Stimulated activated CD8-positive, alpha-beta memory T cell treated with anti-CD3 and anti-CD28 coated beads, Interleukin-12 subunit alpha, Interleukin-12 subunit beta, amount 100 ng/mL, for 1 hour (primary cell): ENCODE measurements at regions not wholly inside any gene's neighbourhood (a gene's known extent, or its start where the extent isn't known, plus 50 kb on each side); places are given as distances from the start of the nearest gene placed in this dataset.

Experiments
- DNase-seq: peaks from one replicate; pipeline ENCODE4 v3.0.0-alpha.2; 2020; ENCODE audit warnings: low read depth

DNA sequence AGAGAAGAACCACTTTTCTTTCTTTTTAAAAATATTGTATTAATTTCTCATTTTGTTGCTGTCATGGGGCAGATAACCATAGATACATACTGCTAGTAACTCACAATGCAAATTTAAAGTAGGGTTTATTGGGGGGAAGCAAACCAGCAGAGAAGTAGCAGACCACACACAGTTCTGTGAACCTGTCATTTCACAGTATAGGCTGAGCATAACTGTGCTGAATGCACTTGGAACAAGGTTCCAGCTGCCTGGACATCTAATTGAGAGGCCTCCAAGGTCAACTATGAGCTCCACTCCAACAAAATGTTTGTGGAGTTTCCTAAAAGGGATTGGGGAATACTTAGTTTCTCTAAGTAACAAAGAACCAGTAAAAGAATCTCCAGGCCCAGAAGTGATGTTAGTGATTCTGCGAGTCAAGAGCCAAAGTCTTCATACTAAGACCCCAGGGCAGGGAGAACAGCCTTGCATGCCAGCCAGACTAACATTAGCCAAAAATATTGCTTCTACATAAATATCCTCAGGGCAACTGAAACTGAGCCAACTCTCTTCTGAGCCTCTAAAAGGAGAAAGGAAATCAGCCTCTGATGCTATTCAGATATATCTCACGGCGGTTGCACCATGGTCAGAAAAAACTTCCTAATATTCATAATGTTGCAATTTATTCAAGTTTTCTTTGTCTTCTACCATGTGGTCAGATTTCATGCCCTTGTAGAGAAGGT lies 856.4 kb upstream of the ALCAM start:
- no peak for DNase-seq

DNA sequence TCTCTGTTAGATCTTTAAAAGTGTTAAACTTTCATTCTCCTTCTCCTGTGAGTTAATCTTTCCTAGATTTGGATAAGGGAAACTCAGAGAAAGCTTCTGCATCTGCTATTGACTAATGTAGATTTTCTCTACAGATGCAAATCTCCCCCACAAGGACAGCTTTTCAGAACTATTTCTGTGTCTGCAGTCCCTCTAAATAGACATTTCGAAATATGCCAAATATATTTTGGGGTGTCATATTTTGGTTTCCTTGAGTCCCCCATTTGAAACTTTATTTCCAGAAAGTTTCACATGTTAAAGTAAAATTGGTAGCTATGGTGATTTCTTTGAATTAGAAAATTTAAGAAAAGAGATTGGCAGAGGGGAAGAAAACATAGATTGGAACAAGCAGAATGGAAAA lies 852.3 kb upstream of the ALCAM start:
- no peak for DNase-seq

DNA sequence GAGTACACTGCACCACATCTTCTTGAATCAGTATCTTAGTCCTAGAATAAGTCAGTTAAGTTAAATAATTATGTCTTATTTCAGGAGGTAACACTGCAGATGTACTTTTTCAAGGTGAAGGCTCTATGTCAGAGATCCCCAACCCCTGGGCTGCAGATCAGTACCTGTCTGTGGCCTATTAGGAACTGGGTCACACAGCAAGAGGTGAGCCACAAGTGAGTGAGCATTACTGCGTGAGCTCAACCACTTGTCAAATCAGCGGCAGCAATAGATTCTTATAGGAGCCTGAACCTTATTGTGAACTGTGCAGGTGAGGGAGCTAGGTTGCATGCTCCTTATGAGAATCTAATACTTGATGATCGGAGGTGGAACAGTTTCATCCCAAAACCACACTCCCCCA lies 851.9 kb upstream of the ALCAM start:
- no peak for DNase-seq

DNA sequence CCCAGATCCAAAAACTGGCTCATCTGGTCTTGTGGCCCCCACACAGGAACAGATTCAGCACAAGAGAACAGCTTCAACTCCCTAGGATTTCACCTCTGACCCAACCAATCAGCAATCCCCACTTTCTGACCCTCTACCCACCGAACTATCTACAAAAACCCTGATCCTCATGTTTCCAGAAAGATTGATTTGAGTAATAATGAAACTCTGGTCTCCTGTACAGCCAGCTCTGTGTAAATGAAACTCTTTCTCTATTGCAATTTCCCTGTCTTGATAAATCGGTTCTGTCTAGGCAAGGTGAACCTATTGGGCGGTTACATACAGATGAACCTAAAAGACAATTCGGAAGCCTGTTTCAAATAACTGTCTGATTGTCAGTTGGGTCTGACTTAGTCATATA lies 847.6 kb upstream of the ALCAM start:
- no peak for DNase-seq

DNA sequence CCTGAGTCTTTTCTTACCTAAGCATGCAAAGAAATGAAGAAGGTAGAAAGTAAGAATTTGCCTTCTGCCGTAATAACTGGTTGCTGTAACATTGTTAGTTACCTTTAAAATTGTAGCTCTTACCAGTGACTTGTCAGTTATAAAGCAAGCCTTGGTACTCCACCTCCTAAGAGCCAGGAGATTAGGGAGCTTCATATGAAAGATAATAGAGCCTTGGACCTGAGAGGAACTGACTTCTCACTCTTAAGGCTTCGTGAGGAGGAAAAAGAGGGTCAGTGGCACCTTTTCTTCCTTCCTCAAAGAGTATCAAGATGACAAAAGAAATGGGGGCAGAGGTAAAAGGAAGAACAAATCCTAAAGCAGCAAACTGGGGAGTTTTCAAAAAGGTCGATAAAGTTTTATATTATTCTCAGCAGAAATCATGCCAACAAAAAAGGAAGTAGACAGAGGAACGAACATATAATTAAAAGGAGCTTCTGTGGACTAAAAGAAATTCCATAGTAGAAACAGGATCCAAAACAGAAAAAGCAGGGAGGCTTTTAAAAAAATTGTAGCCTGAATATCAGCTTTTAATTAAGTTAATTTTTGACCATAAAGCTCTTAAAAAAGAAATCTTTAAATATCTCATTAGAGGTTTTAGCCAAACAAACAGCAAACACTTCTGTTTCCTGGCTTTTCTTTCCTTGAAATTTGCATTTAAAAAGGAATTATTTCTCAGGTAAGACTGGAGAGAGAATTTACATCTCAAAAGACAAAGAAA lies 847.1 kb upstream of the ALCAM start:
- no peak for DNase-seq

DNA sequence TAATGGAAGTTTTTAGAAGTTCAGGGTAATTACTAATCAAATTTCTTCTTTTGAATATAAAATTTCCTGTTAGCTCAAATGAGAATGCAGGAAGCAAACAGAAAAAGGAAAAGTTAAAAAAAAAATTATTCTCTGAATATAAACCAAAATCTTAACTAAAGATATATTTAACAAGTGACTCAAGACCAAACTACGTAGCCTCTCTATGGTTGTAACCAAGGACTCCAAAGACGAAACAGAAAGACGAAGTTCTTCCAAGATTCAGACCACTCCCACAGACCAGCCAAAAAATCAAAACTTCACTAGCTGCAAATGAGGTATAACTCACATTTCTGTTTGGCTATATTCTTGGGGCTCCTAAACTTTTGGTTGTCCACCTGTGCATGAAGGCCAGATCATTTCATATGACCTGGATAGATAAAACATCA lies 846.5 kb upstream of the ALCAM start:
- no peak for DNase-seq

DNA sequence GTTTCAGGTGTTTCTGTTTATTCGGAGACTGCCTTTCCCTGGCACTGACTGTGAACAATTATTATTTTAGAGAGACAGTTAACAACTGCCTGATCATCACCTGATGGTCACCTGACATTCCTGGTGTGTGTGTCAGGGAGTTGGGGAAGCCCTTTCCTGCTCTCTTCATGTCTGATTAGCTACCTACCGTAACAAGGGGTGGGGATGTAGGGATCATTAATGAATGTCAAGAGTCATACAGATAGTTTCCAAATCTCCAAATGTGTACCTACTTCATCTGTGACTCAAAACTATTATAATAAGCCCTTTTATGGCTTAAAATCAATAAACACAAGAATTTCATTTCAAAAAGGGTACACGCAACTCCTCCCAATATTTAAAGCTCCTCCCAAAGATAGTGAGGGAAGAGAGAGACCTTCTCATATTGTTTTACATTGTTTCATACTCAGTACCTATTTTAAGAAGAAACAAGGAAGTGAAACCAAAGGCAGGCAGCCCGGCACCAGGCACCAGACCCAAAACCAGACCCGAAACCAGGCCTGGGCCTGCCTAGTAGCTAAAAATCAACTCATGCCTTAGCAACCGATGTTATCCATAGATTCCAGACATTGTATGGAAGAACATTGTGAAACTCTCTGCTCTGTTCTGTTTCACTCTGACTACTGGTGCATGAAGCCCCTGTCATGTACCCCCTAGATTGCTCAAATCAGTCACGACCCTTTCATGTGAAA lies 844.9 kb upstream of the ALCAM start:
- DNase-seq = no peak

DNA sequence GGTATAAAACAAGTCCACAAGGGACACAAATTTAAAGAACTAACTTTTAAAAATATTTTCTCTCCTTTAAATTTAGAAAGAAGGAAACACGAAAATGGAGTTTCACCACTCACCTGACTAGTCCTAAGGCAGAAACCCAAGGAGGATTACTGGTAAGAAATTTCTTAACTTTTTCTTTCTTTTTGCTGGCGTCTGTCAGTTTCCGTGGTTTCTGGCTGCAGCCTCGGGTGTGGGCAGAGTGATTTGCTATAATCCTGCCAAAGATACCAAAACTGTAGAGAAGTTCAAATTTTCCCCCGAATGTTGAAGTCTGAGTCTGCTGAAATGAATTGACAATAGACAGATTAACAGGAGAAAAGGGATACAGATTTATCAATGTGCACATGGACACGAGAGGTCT lies 843.6 kb upstream of the ALCAM start:
- DNase-seq = no peak

DNA sequence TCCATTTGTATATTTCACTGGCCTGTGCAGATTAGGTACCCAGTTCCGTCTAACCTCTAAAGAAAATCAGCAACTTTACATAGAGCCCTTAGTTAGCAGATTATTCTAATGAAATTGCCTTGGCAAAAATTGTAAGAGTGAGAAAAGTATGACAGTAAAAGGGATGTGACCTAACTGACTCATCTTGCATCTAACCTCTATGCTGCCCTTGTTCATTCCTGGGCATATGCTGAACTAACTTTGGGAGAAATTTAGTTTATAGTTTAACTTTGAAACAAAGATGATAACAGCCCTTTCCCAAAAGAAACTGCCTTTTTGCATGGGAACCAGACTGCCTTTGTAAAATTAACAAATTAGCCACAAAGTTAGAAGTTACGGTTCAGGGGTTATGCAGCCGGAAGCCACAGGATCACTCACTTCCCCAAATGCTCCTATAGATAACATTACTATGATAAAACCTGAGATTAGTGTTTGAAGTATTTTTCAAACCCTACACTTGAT lies 839.8 kb upstream of the ALCAM start:
- no peak for DNase-seq

DNA sequence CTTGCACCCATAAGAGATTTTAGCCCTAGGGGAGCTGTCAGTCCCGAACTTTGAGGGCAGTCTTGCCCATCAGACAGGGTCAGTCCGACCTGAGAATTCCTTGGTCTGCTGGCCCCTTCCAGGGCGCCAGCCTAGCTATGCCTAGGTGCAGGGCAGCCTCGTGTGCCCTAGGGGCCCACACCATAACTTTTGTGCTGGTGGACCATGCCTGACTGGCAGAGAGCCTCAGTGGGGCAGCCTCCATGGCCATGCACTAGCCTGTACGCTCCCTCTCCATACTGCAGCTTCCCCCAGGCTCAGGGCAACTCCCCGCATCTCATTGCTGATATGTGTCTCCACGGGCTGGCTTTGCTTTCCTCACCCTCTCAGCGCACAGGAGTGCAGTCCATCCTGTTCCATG lies 835.8 kb upstream of the ALCAM start:
- DNase-seq = no peak

DNA sequence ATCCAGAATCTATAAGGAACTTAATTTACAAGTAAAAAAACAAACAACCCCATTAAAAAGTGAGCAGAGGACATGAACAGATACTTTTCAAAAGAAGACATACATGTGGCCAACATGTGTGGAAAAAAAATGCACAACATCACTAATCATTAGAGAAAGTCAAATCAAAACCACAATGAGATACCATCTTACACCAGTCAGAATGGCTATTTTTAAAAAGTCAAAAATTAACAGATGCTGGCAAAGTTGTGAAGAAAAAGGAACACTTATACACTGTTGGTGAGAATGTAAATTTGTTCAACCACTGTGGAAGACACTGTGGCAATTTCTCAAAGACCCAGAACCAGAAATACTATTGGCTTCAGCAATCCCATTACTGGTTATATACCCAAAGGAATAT lies 830.0 kb upstream of the ALCAM start:
- no peak for DNase-seq

DNA sequence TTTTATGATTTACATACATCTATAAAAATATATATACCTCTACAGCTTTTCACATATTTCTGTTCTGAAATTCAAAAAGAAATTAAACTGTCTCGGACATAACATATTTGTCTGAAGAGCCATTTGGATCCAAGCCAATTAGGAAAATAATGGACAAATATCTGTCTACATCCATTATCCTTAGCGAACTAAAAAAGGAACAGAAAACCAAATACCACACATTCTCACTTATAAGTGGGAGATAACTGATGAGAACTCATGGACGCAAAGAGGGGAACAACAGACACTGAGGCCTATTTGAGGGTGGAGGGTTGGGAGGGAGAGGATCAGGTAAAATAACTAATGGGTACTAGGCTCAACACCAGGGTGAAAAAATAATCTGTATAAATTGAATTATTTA lies 829.4 kb upstream of the ALCAM start:
- no peak for DNase-seq

DNA sequence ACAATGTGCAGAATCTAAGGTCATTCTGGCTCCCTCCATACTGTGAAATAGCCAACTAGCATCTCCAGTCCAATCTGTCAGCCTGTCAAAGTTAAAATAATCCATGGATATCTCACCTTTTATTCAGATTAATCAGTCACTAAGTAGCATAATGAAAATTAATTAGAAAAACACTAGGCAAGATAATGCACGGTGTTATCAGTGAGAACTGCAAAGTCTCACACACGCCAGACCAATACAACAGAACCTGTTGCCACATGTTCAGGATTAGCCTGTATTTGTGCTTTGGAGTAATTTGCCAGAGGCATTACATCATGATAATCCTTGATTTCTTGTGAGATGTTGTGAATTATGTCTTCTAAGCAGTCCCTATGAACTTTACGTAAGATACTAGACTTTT lies 820.4 kb upstream of the ALCAM start:
- no peak for DNase-seq

DNA sequence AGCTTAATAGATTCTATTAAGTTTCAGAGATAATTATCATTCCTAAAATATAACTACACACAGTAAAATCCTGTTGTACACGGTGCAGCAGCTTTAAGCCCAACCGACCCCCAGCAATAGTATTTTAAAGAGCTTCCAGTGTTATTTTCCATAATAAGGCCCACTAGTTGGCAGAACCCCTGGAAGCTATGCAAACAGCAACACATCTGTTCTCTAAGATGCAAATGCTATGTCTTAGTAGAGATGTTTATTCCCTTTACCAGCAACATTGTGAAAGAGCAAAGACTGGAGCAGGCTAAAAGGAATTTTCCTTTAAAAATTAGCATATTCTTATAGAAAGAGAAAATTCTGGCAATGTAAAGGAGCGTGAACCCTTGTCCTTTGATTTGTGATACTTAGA lies 819.7 kb upstream of the ALCAM start:
- DNase-seq = no peak

DNA sequence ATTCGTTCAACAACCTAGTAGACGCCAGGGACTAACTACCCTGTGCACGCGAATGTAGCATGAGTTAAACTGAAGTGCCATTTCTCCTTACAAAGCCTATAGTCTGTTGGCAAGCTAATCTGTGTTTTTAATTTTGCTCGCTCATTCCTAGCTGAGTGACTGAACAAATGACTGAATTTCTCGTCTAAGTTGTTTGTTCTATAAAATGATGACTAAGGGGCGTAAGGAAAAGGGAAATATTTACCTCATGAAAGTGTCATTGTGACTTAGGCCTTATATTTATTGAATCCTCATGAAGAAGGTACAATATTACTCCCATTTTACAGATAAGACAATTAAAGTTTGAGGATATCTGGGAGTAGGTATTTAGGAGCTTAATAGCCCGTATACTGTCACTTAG lies 818.3 kb upstream of the ALCAM start:
- no peak for DNase-seq

DNA sequence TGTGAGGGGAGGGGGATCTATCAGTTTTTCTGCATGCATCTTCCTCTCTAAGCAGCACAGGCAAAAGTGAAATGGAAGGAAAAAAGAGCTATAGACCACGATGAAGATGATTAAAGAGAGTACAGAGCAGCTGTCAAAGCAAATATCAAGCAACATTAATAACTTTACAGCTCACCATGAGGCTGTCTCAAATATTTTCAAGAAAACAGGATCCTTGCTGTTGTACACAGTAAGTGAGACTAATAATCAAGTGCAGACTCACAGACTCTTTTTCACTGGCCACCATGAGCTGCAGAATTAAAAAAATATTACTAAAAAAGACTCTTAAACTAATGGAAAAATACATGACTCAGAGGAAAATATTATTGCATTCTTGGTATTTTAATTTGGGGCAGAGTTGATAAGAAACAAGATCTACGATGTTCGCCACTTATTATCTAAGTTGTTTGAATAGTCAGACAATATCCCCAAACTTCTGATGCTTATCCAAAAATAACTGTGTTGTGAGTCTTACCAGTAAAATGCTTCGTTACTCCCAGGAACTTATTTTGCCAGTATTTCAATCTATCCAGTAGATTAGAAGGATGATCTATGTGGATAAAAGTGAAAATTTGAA lies 817.5 kb upstream of the ALCAM start:
- DNase-seq = no peak

DNA sequence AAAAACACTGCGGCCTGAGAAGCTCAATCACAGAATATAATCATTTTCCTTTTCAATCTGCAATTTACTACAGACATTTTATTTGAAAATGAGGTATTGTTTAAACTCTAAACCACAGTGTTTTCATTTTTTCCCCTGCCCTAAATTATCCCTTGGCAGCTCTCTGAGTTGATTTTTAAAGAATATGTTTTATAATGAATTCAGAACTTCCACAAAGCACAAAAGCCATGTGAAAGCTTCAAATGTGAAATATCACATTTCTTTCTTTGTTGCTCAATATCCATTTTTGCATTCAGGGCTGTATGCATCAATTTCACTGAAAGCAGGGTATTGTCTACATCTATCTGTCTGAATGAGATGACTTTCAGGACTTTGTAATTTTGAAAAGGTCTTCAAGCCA lies 813.6 kb upstream of the ALCAM start:
- no peak for DNase-seq

DNA sequence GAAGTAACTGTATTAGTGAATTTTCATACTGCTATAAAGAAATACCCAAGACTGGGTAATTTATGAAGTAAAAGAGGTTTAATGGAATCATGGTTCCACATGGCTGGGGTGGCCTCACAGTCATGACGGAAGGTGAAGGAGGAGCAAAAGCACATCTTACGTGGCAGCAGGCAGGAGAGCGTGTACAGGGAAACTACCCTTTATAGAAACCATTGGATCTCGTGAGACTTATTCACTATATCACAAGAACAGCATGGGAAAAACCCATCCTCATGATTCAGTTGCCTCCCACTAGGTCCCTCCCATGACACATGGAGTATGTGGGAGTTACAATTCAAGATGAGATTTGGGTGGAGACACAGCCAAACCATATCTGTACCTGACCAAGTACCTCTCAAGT lies 812.3 kb upstream of the ALCAM start:
- no peak for DNase-seq

DNA sequence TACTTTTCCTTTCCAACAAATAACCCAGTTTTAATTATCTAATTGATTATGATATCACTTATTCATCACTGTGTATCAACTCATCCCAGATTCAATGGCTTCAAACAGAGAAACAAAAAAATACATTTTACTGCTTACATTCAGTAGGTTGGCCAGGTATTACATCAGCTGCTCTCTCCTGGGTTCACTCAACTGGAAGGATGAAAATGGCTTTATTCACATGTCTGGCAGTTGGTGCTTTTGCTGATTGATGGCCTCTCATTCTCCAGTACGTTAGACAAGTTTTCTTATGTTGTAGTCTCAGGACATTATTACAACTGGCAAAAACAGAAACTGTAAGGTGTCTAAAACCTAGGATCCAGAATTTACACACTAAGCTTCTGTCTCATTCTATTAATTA lies 811.0 kb upstream of the ALCAM start:
- DNase-seq = no peak

DNA sequence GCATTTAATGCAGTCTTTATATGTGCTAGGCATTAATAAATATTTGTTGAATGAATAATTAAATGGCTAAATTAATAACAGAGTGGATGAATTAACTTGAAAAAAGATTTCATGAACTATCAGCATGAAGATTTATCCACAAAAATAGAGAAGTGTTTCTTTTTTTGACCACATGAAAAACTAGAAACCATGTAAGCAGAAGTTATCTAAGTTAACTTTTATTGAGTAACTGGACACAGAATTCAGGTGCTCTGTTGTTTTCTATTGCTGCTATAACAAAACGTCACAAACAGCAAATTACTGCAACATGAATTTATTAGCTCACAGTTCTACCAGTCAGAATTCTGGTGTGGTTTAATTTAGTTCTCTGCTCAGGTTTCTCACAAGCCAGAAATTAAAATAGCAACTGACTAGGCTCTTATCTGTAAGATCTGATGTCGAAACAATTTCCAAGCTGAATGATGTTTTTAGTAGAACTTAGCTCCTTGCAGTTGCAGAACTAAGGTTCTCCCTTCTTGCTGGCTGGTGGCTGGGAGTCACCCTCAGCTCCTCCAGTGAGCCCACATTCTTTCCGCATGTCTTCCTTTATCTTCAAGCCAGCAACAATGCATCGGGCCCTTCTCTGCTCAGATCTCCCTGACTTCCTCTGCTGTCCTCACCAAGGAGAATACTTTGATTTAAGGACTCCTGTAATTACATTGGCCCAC lies 810.2 kb upstream of the ALCAM start:
- DNase-seq = no peak

DNA sequence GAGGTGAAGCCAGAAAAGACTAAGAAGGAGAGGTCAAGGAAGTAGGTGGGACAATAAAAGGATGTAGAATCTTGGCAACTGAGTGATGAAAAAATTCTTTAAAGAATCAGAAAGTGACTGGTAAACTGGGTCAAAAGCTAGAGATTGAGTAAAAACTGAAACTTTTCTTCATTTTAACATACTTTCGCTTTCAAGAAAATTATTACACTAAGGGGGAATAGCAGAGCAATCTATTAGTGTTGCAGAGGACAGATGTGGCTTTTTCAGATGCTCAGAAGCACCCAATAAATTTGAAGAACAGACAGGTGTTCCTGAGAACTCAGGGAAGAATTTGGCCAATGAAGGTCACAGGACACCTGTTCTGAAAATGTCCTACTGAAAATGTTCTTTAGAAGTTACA lies 805.4 kb upstream of the ALCAM start:
- DNase-seq = no peak

DNA sequence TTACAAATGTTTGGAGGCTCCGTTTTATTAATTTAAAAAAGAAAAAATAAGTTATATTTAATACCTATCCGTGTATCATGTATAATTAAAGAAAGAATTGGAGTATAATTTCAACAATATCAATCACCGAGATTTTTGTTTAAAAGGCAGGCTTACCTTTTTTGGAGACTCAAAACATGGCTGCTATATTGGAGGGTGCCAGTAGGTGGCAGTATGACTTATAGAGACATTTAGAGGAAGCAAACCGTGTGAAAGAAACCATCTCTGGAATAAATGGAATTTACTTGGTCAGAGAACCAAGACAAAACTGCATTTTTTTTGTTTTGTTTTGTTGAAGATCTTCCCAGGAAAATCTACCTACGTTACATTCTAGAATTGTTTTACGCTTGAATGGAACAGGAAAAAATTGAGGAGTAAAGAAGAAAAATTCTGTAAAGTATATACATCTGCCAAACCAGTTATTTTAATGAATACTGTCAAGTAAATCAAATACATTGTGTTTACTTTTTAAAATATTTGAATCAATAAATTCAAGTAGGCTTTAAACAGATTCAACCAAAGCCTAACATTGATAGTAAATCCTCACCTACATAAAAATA lies 802.6 kb upstream of the ALCAM start:
- DNase-seq = peak; percentile 24
